GM23338 (cell line): ENCODE measurements at regions not wholly inside any gene's neighbourhood (a gene's known extent, or its start where the extent isn't known, plus 50 kb on each side); places are given as distances from the start of the nearest gene placed in this dataset.

Source experiments
- ATAC-seq: fragments of 200-7000 bp; cut with Tn5 transposase; 3 replicates; pipeline ENCODE4 v1.9.1; 2020
- DNase-seq: peaks from one replicate; pipeline ENCODE4 v3.0.0-alpha.2; 2015; ENCODE audit warnings: low spot score
- H2AFZ ChIP-seq: fragments of 200-600 bp; sonication (generic); 2 replicates; pipeline ENCODE4 v1.8.0; 2016; ENCODE audit warnings: antibody characterized with exemption, mild to moderate bottlenecking, moderate library complexity
- H3F3A ChIP-seq: fragments of 200-600 bp; sonication (generic); replicated peaks from 2 replicates; pipeline ENCODE4 v1.8.0; 2017; ENCODE audit warnings: antibody characterized with exemption, mixed run types, low read depth
- H3K27ac ChIP-seq: fragments of 200-600 bp; sonication (generic); 2 replicates; pipeline ENCODE4 v1.6.1; 2016; ENCODE audit warnings: low read depth
- H3K27me3 ChIP-seq: fragments of 200-600 bp; sonication (generic); 2 replicates; pipeline ENCODE4 v1.8.0; 2016; ENCODE audit warnings: mild to moderate bottlenecking, mixed run types, moderate library complexity; ENCODE audit not compliant: insufficient read depth
- H3K36me3 ChIP-seq: fragments of 200-600 bp; sonication (generic); 2 replicates; pipeline ENCODE4 v1.8.0; 2016; ENCODE audit warnings: mild to moderate bottlenecking; ENCODE audit not compliant: insufficient read depth
- H3K4me1 ChIP-seq: fragments of 200-600 bp; sonication (generic); 2 replicates; pipeline ENCODE4 v1.8.0; 2016; ENCODE audit warnings: mild to moderate bottlenecking, moderate library complexity; ENCODE audit not compliant: insufficient read depth
- H3K4me2 ChIP-seq: fragments of 200-600 bp; sonication (generic); 2 replicates; pipeline ENCODE4 v1.7.1; 2017; ENCODE audit warnings: mixed run types
- H3K4me3 ChIP-seq: fragments of 200-600 bp; sonication (generic); 2 replicates; pipeline ENCODE4 v1.6.1; 2016; ENCODE audit warnings: mixed run types
- H3K79me2 ChIP-seq: fragments of 200-600 bp; sonication (generic); replicated peaks from 2 replicates; pipeline ENCODE4 v1.8.0; 2017; ENCODE audit warnings: mild to moderate bottlenecking; ENCODE audit not compliant: insufficient read depth
- H3K9me2 ChIP-seq: fragments of 200-600 bp; sonication (generic); 2 replicates; pipeline ENCODE4 v1.8.0; 2017; ENCODE audit not compliant: insufficient read depth
- H4K20me1 ChIP-seq: fragments of 200-600 bp; sonication (generic); replicated peaks from 2 replicates; pipeline ENCODE4 v1.8.0; 2017; ENCODE audit warnings: mild to moderate bottlenecking; ENCODE audit not compliant: insufficient read depth
- H3K27ac Mint-ChIP-seq: 2 replicates; pipeline ENCODE4 v1.8.0; 2020; ENCODE audit warnings: inconsistent platforms, mild to moderate bottlenecking, moderate library complexity, mixed read lengths
- H3K27me3 Mint-ChIP-seq: 3 replicates; pipeline ENCODE4 v1.8.0; 2022; ENCODE audit warnings: low read depth, mild to moderate bottlenecking, moderate library complexity, mixed read lengths, inconsistent platforms; ENCODE audit not compliant: insufficient read depth, poor library complexity
- H3K36me3 Mint-ChIP-seq: 3 replicates; pipeline ENCODE4 v1.8.0; 2021; ENCODE audit warnings: low read depth, mild to moderate bottlenecking, inconsistent platforms, moderate library complexity, mixed read lengths
- H3K4me1 Mint-ChIP-seq: 3 replicates; pipeline ENCODE4 v1.8.0; 2020; ENCODE audit warnings: mild to moderate bottlenecking, inconsistent platforms, mixed read lengths
- H3K4me3 Mint-ChIP-seq: 3 replicates; pipeline ENCODE4 v1.8.0; 2021; ENCODE audit warnings: moderate library complexity, mild to moderate bottlenecking, inconsistent platforms, mixed read lengths
- H3K9me3 Mint-ChIP-seq: 3 replicates; pipeline ENCODE4 v1.8.0; 2020; ENCODE audit warnings: moderate library complexity, mild to moderate bottlenecking, inconsistent platforms, mixed read lengths
- CTCF ChIP-seq, 2 experiments: fragments of 200-600 bp in 1 of 2; sonication (generic) in 1 of 2; conservative IDR thresholded peaks; 2 replicates each; pipeline versions ENCODE4 v1.5.1 to v1.6.1; 2016 to 2017; ENCODE audit warnings: antibody characterized with exemption in 2 of 2, low read depth in 2 of 2, mild to moderate bottlenecking in 2 of 2, moderate library complexity in 1 of 2
- EZH2phosphoT487 ChIP-seq: fragments of 200-600 bp; sonication (generic); IDR thresholded peaks from one replicate; pipeline ENCODE4 v1.8.1; 2018; ENCODE audit warnings: antibody characterized with exemption; ENCODE audit not compliant: unreplicated experiment
- NANOG ChIP-seq: IDR thresholded peaks from 2 replicates; pipeline ENCODE4 v1.6.1; 2016; ENCODE audit warnings: antibody characterized with exemption, borderline replicate concordance
- POLR2AphosphoS5 ChIP-seq: IDR thresholded peaks from 2 replicates; pipeline ENCODE4 v1.6.1; 2016; ENCODE audit warnings: antibody characterized with exemption, low read depth
- REST ChIP-seq: IDR thresholded peaks from one replicate; pipeline ENCODE4 v1.6.1; 2018; ENCODE audit warnings: antibody characterized with exemption; ENCODE audit not compliant: unreplicated experiment
- TF ChIP-seq, protein P1 (sequence below): fragments of 250-450 bp; sonication (Bioruptor Pico); IDR thresholded peaks from 2 replicates; pipeline ENCODE4 v1.5.0; 2020; ENCODE audit warnings: mild to moderate bottlenecking, moderate library complexity
- TF ChIP-seq, protein P2 (sequence below): IDR thresholded peaks from 2 replicates; pipeline ENCODE4 v1.6.1; 2016; ENCODE audit warnings: antibody characterized with exemption

DNA sequence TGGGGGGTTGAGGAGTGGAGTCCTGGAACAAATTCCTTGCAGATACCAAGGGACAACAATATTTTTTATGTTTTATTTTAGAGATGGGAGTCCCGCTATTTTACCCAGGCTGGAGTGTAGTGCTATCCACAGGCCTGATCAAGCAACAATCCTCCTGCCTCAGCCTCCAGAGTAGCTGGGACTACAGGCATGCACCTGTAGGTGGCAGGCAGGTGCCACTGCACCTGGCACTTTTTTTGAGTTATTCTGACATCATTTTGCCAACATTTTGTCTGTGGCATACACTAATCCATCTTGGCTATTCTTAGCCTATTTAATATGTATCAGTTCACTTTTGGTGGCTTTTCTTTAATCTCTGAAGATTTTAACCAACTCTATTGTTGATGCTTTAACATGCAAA, 317.8 kb upstream of the MTPN start:
- no peaks in the 10 kb centered on the region for H3K36me3 Mint-ChIP-seq
- Histone ChIP-seq H2AFZ (no peak overlapping the region), H3K27ac (no peak overlapping the region), H3K9me2 (no peaks in the 10 kb centered on the region), H3K4me3 (no peak overlapping the region), H3K27me3 (no peaks in the 10 kb centered on the region), H3K4me1 (no peaks in the 10 kb centered on the region), H3K36me3 (no peaks in the 10 kb centered on the region), H3K4me2 (no peak overlapping the region), H3K79me2 (no peaks in the 10 kb centered on the region), H3F3A (no peaks in the 10 kb centered on the region), H4K20me1 (no peaks in the 10 kb centered on the region)
- H3K9me3 Mint-ChIP-seq, result no peaks in the 10 kb centered on the region
- ATAC-seq (no peak), DNase-seq (peak; percentile 11)
- peaks cover 2% of the 10 kb centered on the region; the same call in 1 of the 3 replicates for H3K4me1 Mint-ChIP-seq
- H3K27me3 Mint-ChIP-seq, result peaks cover 4% of the 10 kb centered on the region
- no peak overlapping the region for H3K4me3 Mint-ChIP-seq
- H3K27ac Mint-ChIP-seq, result no peak overlapping the region
- TF ChIP-seq, protein P1, sequence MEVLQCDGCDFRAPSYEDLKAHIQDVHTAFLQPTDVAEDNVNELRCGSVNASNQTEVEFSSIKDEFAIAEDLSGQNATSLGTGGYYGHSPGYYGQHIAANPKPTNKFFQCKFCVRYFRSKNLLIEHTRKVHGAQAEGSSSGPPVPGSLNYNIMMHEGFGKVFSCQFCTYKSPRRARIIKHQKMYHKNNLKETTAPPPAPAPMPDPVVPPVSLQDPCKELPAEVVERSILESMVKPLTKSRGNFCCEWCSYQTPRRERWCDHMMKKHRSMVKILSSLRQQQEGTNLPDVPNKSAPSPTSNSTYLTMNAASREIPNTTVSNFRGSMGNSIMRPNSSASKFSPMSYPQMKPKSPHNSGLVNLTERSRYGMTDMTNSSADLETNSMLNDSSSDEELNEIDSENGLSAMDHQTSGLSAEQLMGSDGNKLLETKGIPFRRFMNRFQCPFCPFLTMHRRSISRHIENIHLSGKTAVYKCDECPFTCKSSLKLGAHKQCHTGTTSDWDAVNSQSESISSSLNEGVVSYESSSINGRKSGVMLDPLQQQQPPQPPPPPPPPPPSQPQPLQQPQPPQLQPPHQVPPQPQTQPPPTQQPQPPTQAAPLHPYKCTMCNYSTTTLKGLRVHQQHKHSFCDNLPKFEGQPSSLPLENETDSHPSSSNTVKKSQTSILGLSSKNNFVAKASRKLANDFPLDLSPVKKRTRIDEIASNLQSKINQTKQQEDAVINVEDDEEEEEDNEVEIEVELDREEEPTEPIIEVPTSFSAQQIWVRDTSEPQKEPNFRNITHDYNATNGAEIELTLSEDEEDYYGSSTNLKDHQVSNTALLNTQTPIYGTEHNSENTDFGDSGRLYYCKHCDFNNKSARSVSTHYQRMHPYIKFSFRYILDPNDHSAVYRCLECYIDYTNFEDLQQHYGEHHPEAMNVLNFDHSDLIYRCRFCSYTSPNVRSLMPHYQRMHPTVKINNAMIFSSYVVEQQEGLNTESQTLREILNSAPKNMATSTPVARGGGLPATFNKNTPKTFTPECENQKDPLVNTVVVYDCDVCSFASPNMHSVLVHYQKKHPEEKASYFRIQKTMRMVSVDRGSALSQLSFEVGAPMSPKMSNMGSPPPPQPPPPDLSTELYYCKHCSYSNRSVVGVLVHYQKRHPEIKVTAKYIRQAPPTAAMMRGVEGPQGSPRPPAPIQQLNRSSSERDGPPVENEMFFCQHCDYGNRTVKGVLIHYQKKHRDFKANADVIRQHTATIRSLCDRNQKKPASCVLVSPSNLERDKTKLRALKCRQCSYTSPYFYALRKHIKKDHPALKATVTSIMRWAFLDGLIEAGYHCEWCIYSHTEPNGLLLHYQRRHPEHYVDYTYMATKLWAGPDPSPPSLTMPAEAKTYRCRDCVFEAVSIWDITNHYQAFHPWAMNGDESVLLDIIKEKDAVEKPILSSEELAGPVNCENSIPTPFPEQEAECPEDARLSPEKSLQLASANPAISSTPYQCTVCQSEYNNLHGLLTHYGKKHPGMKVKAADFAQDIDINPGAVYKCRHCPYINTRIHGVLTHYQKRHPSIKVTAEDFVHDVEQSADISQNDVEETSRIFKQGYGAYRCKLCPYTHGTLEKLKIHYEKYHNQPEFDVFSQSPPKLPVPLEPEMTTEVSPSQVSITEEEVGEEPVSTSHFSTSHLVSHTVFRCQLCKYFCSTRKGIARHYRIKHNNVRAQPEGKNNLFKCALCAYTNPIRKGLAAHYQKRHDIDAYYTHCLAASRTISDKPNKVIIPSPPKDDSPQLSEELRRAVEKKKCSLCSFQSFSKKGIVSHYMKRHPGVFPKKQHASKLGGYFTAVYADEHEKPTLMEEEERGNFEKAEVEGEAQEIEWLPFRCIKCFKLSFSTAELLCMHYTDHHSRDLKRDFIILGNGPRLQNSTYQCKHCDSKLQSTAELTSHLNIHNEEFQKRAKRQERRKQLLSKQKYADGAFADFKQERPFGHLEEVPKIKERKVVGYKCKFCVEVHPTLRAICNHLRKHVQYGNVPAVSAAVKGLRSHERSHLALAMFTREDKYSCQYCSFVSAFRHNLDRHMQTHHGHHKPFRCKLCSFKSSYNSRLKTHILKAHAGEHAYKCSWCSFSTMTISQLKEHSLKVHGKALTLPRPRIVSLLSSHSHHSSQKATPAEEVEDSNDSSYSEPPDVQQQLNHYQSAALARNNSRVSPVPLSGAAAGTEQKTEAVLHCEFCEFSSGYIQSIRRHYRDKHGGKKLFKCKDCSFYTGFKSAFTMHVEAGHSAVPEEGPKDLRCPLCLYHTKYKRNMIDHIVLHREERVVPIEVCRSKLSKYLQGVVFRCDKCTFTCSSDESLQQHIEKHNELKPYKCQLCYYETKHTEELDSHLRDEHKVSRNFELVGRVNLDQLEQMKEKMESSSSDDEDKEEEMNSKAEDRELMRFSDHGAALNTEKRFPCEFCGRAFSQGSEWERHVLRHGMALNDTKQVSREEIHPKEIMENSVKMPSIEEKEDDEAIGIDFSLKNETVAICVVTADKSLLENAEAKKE, result no peak
- TF ChIP-seq EZH2phosphoT487 (no peak), POLR2AphosphoS5 (no peak), NANOG (no peak), CTCF (conservative IDR thresholded peaks at IDR 0.05; ENCODE audit: low read depth in 2 of 2) (peak; percentile 50 to 64), REST (no peak)
- TF ChIP-seq, protein P2, sequence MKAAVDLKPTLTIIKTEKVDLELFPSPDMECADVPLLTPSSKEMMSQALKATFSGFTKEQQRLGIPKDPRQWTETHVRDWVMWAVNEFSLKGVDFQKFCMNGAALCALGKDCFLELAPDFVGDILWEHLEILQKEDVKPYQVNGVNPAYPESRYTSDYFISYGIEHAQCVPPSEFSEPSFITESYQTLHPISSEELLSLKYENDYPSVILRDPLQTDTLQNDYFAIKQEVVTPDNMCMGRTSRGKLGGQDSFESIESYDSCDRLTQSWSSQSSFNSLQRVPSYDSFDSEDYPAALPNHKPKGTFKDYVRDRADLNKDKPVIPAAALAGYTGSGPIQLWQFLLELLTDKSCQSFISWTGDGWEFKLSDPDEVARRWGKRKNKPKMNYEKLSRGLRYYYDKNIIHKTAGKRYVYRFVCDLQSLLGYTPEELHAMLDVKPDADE, result no peak
